ENCODE measurements at regions not wholly inside any gene's neighbourhood (a gene's known extent, or its start where the extent isn't known, plus 50 kb on each side); places are given as distances from the start of the nearest gene placed in this dataset.

DNA sequence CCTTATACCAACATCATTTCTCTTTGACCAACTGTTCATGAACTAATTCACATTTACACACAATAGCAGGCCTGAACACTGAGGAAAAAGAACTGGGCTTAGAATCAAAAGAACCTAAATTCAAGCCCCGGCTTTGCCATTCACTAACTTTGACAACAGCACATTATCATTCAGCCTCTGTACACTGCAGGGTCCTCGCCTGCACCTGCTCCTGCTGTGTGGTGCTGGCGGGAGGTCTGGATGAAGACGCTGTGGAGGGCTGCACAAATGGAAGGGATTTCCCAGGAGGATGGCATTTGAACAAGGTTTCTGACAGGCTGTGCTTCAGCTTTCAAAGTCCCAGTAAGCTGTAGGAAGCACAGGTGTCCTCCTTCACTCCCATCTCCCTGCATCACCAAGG, 151.2 kb downstream of the ZDHHC21 start:
- no peaks in the 10 kb centered on the region for H3K27me3 ChIP-seq
- 47% methylated on average over 3 of the region's 4 CpGs for WGBS (ENCODE audit: insufficient coverage, low coverage, low lambda C conversion rate, missing lambda C conversion rate)

DNA sequence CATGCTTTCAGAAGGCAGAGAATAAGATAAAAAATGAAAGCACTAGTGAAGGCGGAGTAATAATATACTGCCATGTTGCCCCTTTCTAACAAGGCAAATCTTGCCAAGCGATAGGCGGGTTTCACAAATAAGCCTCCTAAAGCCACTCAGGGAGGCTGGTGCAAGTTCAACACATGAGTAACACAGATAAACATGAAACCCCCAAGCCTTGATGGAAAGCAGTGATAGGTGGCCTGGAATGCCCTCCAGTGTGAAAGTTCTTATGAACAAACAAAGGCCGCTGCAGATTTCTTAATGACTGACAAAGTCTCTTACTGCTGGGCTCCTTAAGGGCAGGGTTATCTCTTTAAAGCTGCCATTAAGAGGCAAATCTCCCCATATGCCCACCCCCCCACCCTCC, 154.7 kb downstream of the ZDHHC21 start:
- DNase-seq (no peak), ATAC-seq (no peak)
- Histone ChIP-seq H3K4me3 (no peak overlapping the region), H3K27ac (no peak overlapping the region), H3K4me1 (no peaks in the 10 kb centered on the region), H3K27me3 (no peaks in the 10 kb centered on the region), H3K9me3 (no peaks in the 10 kb centered on the region), H3K36me3 (no peaks in the 10 kb centered on the region)
- intact Hi-C loops (cut with DNase I): no loop called here
- no peak for TF ChIP-seq POLR2A (IDR thresholded peaks at IDR 0.05)
- TF ChIP-seq, protein P1, sequence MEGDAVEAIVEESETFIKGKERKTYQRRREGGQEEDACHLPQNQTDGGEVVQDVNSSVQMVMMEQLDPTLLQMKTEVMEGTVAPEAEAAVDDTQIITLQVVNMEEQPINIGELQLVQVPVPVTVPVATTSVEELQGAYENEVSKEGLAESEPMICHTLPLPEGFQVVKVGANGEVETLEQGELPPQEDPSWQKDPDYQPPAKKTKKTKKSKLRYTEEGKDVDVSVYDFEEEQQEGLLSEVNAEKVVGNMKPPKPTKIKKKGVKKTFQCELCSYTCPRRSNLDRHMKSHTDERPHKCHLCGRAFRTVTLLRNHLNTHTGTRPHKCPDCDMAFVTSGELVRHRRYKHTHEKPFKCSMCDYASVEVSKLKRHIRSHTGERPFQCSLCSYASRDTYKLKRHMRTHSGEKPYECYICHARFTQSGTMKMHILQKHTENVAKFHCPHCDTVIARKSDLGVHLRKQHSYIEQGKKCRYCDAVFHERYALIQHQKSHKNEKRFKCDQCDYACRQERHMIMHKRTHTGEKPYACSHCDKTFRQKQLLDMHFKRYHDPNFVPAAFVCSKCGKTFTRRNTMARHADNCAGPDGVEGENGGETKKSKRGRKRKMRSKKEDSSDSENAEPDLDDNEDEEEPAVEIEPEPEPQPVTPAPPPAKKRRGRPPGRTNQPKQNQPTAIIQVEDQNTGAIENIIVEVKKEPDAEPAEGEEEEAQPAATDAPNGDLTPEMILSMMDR (IDR thresholded peaks at IDR 0.05): no peak
- WGBS (ENCODE audit: insufficient coverage, low coverage, low lambda C conversion rate, missing lambda C conversion rate): 91% methylated on average over 4 of the region's 4 CpGs

More for the DNA sequence above, 151.2 kb downstream of the ZDHHC21 start:
- Histone ChIP-seq H3K4me3 (no peak overlapping the region), H3K27ac (no peak overlapping the region), H3K36me3 (no peaks in the 10 kb centered on the region), H3K4me1 (no peaks in the 10 kb centered on the region), H3K9me3 (no peaks in the 10 kb centered on the region)
- no peak for DNase-seq
- ATAC-seq: no peak
- intact Hi-C loops (cut with DNase I): no loop called here
- TF ChIP-seq POLR2A (IDR thresholded peaks at IDR 0.05): no peak
- TF ChIP-seq, protein P1 (IDR thresholded peaks at IDR 0.05): no peak

DNA sequence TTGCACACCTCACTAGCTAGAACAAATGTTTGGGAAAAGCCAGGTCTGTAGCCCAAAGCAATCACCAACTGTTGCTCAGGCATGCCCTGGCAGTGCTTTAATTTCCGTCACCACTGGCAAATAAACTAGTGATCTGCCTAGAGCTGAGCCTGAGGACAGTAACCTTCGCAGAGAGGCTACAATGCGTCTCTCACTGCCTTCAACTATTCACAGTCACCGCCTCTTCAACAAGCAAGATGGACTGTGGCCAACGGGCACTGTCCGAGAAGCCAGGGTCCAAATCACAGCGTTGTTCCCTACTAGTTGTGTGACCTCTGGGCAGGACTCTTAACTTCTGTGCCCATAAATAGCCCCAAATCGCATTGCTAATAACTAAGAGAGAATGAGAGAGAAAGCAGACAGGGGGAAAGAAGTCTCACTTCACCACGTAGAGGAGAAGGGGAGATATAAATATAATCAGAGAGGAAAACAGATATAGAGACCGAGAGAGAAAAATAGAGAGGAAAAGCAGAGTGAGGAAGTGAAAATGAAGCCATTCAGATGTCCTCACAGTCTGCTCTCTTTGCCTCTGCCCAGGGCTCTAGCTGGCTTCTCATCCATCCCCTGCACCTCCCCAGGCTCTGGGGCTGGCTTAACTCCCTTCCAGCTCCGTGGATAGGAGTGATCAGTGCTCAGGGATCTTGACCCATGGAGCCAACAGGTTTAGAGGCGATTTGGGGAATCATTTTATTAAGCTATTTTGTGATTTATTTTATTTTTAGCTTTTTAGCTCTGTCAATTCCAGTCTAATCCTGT, 157.9 kb downstream of the ZDHHC21 start:
- WGBS (ENCODE audit: insufficient coverage, low coverage, low lambda C conversion rate, missing lambda C conversion rate): 35% methylated on average over 12 of the region's 12 CpGs
- no peak overlapping the region for H3K4me3 ChIP-seq
- H3K27ac ChIP-seq: no peak overlapping the region
- intact Hi-C loops (cut with DNase I): no loop called here
- H3K9me3 ChIP-seq: no peaks in the 10 kb centered on the region
- H3K36me3 ChIP-seq: no peaks in the 10 kb centered on the region
- no peaks in the 10 kb centered on the region for H3K4me1 ChIP-seq
- DNase-seq (no peak), ATAC-seq (no peak)
- no peak for TF ChIP-seq POLR2A (IDR thresholded peaks at IDR 0.05)
- TF ChIP-seq, protein P1 (IDR thresholded peaks at IDR 0.05): no peak
- H3K27me3 ChIP-seq: no peaks in the 10 kb centered on the region

DNA sequence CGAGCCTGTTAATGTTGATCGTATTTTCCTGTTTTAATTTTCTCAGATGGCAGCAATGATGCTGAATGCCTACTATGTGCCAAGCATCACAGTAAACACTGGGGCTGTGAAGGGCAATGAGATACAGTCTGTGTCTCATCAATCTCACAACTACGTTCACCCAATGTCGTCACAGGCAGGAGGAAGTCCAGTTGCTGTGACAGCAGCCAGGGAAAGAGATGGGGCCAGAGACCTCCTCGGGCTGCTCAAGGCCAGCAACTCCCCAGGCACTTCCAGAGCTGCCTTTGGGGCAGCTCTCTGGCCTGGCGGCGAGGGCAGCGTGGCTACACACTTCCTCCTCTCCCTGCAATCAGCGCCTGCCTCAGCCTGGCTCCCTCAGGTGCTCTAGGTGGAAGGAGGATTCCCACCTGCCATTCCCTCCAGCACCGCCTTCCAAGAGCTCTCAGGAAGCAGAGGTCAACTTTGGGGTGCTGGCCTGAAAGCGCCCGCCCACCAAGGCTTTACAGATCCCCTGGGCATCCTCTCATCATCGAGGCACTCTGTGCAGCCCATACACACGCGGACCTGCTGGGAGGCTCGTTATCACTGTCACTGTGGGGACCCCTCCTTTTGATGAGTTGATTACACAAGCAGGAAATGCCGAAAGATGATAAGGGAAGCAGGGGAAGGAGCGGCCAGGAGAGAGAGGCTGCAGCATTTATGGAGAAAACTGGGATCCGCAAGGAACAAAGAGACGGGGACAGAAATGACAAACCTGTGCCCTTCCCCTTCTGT, 159.2 kb downstream of the ZDHHC21 start:
- no peak overlapping the region for H3K27ac ChIP-seq
- no peak for TF ChIP-seq POLR2A (IDR thresholded peaks at IDR 0.05)
- TF ChIP-seq, protein P1 (IDR thresholded peaks at IDR 0.05): no peak
- intact Hi-C loops (cut with DNase I): no loop called here
- H3K36me3 ChIP-seq: no peaks in the 10 kb centered on the region
- ATAC-seq: peak in 1 of 4 donors; percentile 23
- no peak for DNase-seq
- H3K27me3 ChIP-seq: no peaks in the 10 kb centered on the region
- H3K9me3 ChIP-seq: no peaks in the 10 kb centered on the region
- no peaks in the 10 kb centered on the region for H3K4me1 ChIP-seq
- no peak overlapping the region for H3K4me3 ChIP-seq
- WGBS (ENCODE audit: insufficient coverage, low coverage, low lambda C conversion rate, missing lambda C conversion rate): 28% methylated on average over 13 of the region's 20 CpGs
